ENCODE measurements at regions not wholly inside any gene's neighbourhood (a gene's known extent, or its start where the extent isn't known, plus 50 kb on each side); places are given as distances from the start of the nearest gene placed in this dataset.

- Mint-ChIP-seq H3K4me3 (no peak overlapping the region), H3K27me3 (peaks cover 16% of the 10 kb centered on the region), H3K36me3 (ENCODE audit: low read depth) (no peaks in the 10 kb centered on the region), H3K9me3 (ENCODE audit: low read depth) (no peaks in the 10 kb centered on the region), H3K27ac (no peak overlapping the region), H3K4me1 (no peaks in the 10 kb centered on the region)
- intact Hi-C loops (cut with DNase I, micrococcal nuclease), result loop anchor here (1.0 to 5.0 kb wide), 5 partner anchors 53 to 340 kb away; no protein-coding TSS in a partner anchor
- ATAC-seq, result no peak
- CTCF ChIA-PET, result interaction anchor here (0.6 to 2.6 kb wide), 40 partner anchors 9 to 568 kb away, joined by 3 to 20 read pairs (median 4); partner anchors contain the start of gene MPHOSPH6
- peak; percentile 82 for DNase-seq
- POLR2A ChIA-PET, result no interaction called here
These were observed 60.0 kb upstream of the MPHOSPH6 start for GRCh38 chr16:82229800-82230619.

DNA sequence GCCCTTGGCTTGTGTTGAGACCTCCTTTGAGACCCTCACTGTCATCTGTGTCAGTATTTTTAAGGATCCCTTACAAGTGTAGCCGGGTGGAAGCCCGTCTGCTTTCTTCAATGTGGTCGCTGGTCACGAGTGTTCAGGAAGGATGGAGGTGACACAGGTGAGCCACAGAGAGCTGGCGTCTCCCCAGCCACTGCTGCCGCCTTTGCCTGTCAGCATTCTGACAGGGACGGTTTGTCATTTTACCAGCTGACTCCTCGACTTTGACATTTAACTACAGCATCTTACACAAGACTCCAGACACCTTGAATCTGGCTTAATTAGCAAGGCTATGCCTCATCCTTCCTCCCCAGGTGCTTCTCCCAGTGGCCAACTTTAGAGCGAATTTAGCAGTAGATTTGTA lies 56.3 kb upstream of the MPHOSPH6 start:
- H3K36me3 Mint-ChIP-seq (ENCODE audit: low read depth), result no peaks in the 10 kb centered on the region
- ChIA-PET CTCF (interaction anchor here (0.7 to 1.0 kb wide), 2 partner anchors 27 to 35 kb away, joined by 3 to 4 read pairs; no protein-coding TSS in a partner anchor), POLR2A (no interaction called here)
- H3K4me1 Mint-ChIP-seq, result no peaks in the 10 kb centered on the region
- ATAC-seq (no peak), DNase-seq (peak; percentile 7)
- H3K27me3 Mint-ChIP-seq, result peaks cover 24% of the 10 kb centered on the region
- intact Hi-C loops (cut with DNase I, micrococcal nuclease), result no loop called here
- no peak overlapping the region for H3K4me3 Mint-ChIP-seq
- no peak overlapping the region for H3K27ac Mint-ChIP-seq
- H3K9me3 Mint-ChIP-seq (ENCODE audit: low read depth), result no peaks in the 10 kb centered on the region

DNA sequence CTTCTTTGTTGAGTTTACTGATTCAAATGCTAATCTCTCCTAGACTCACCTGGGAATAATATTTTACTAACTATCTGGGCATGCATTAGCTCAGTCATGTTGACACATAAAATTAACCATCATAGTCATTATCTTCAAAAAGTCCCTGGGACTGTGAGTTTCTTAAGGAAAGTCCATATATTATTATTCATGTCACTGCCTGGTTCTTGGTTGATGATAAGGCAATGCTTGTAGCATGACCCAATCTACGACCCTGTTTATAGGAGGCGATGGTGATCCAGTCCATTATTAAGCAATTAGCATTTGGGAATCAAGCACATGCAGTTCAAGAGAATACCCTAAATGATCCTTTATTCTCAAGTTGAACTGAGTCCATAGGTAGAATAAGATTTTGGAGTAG lies 54.8 kb upstream of the MPHOSPH6 start:
- intact Hi-C loops (cut with DNase I, micrococcal nuclease), result no loop called here
- Mint-ChIP-seq H3K9me3 (ENCODE audit: low read depth) (no peaks in the 10 kb centered on the region), H3K36me3 (ENCODE audit: low read depth) (no peaks in the 10 kb centered on the region), H3K4me3 (no peak overlapping the region), H3K4me1 (no peaks in the 10 kb centered on the region), H3K27me3 (peaks cover 19% of the 10 kb centered on the region), H3K27ac (no peak overlapping the region)
- DNase-seq (no peak), ATAC-seq (no peak)
- POLR2A ChIA-PET, result interaction anchor here (0.6 kb wide), 1 partner anchor 17 kb away, joined by 3 read pairs; no protein-coding TSS in a partner anchor
- CTCF ChIA-PET, result interaction anchor here (0.7 to 1.3 kb wide), 7 partner anchors 9 to 330 kb away, joined by 3 to 4 read pairs (median 3); no protein-coding TSS in a partner anchor

GRCh38 chr16:82220541-82220940 lies 50.5 kb upstream of the MPHOSPH6 start:
- CTCF ChIA-PET, result interaction anchor here (1.2 kb wide), 1 partner anchor 10 kb away, joined by 3 read pairs; no protein-coding TSS in a partner anchor
- no peak for DNase-seq
- no peaks in the 10 kb centered on the region for H3K4me1 Mint-ChIP-seq
- no peaks in the 10 kb centered on the region for H3K9me3 Mint-ChIP-seq (ENCODE audit: low read depth)
- H3K27ac Mint-ChIP-seq, result no peak overlapping the region
- H3K27me3 Mint-ChIP-seq, result peaks cover 10% of the 10 kb centered on the region
- H3K36me3 Mint-ChIP-seq (ENCODE audit: low read depth), result no peaks in the 10 kb centered on the region
- intact Hi-C loops (cut with DNase I, micrococcal nuclease), result no loop called here
- POLR2A ChIA-PET, result no interaction called here
- H3K4me3 Mint-ChIP-seq, result no peak overlapping the region
- ATAC-seq, result no peak

Measured in activated CD4-positive, alpha-beta T cell treated with anti-CD3 and anti-CD28 coated beads for 36 hours (primary cell).